PFSK-1 (cell line): ENCODE measurements at regions not wholly inside any gene's neighbourhood (a gene's known extent, or its start where the extent isn't known, plus 50 kb on each side); places are given as distances from the start of the nearest gene placed in this dataset.

Experiments used
- FOXP2 ChIP-seq: optimal IDR thresholded peaks from 2 replicates; pipeline ENCODE3; 2011; ENCODE audit warnings: borderline replicate concordance, control low read depth, inconsistent platforms; ENCODE audit not compliant: insufficient read depth; ENCODE audit errors: extremely low read length, extremely low read depth
- POLR2AphosphoS5 ChIP-seq: IDR thresholded peaks from 2 replicates; pipeline ENCODE4 v1.6.1; 2012; ENCODE audit warnings: low read depth, mild to moderate bottlenecking, control low read depth, low read length, moderate library complexity
- REST ChIP-seq, 2 experiments: IDR thresholded peaks; 2 replicates each; pipeline versions ENCODE4 v1.6.1 to v1.8.0; 2011 to 2012; ENCODE audit warnings: low read depth in 2 of 2, low read length in 2 of 2, control low read depth in 1 of 2, inconsistent platforms in 1 of 2, mild to moderate bottlenecking in 1 of 2, moderate library complexity in 1 of 2; ENCODE audit not compliant: insufficient read depth in 1 of 2
- SIN3A ChIP-seq: IDR thresholded peaks from 2 replicates; pipeline ENCODE4 v1.6.1; 2012; ENCODE audit warnings: mild to moderate bottlenecking, low read length, moderate library complexity, borderline replicate concordance; ENCODE audit not compliant: insufficient read depth
- TAF1 ChIP-seq: IDR thresholded peaks from 2 replicates; pipeline ENCODE4 v1.6.1; 2012; ENCODE audit warnings: low read length, control low read depth, borderline replicate concordance; ENCODE audit not compliant: insufficient read depth

- TF ChIP-seq TAF1 (no peak), FOXP2 (no peak), POLR2AphosphoS5 (no peak), REST (IDR thresholded peaks at IDR 0.05; ENCODE audit: insufficient read depth in 1 of 2, low read depth in 2 of 2, low read length in 2 of 2) (no peak), SIN3A (no peak)
Observed at GRCh38 chr9:108274971-108275370, 580.8 kb downstream of the ACTL7B start.
